GM12892 (cell line): ENCODE measurements at regions not wholly inside any gene's neighbourhood (a gene's known extent, or its start where the extent isn't known, plus 50 kb on each side); places are given as distances from the start of the nearest gene placed in this dataset.
"Not testable (repeated sequence)": the region's sequence is repeated elsewhere in the genome, so short reads cannot be mapped to it uniquely, and the experiment has no call there.

Experiments
- DNase-seq: peaks from one replicate; pipeline ENCODE4 v3.0.0; 2011; ENCODE audit not compliant: insufficient read length
- FAIRE-seq: peaks from 2 replicates; lab custom pipeline; 2011; peaks lifted over from hg19 to GRCh38; lab: Jason Lieb, UNC
- POLR2A ChIP-seq: IDR thresholded peaks from 2 replicates; pipeline ENCODE4 v1.6.1; 2011; ENCODE audit warnings: low read depth, low read length, control low read depth
- POLR2AphosphoS5 ChIP-seq: IDR thresholded peaks from 2 replicates; pipeline ENCODE4 v1.6.1; 2011; ENCODE audit warnings: low read depth, low read length, control low read depth
- TAF1 ChIP-seq: IDR thresholded peaks from 2 replicates; pipeline ENCODE4 v1.6.1; 2011; ENCODE audit warnings: low read depth, mild to moderate bottlenecking, control low read depth, low read length, borderline replicate concordance

GRCh38 chr10:33026422-33026821 is 68.4 kb upstream of the ITGB1 start:
- TF ChIP-seq TAF1 = no peak
- no peak for TF ChIP-seq POLR2A
- TF ChIP-seq POLR2AphosphoS5 = no peak
- FAIRE-seq (no peak), DNase-seq (no peak)

GRCh38 chr10:33025910-33026309 is 67.9 kb upstream of the ITGB1 start:
- TF ChIP-seq TAF1 (no peak), POLR2AphosphoS5 (no peak), POLR2A (no peak)
- DNase-seq = no peak
- FAIRE-seq = no peak

GRCh38 chr10:33025039-33025438 is 67.0 kb upstream of the ITGB1 start:
- DNase-seq (no peak), FAIRE-seq (no peak)
- TF ChIP-seq TAF1 (no peak), POLR2AphosphoS5 (no peak)

- TF ChIP-seq TAF1 = no peak
- no peak for TF ChIP-seq POLR2A
- TF ChIP-seq POLR2AphosphoS5 = no peak
- FAIRE-seq = no peak
- no peak for DNase-seq
These were observed 64.7 kb upstream of the ITGB1 start for GRCh38 chr10:33022691-33023090.

- no peak for TF ChIP-seq POLR2AphosphoS5
- TF ChIP-seq TAF1 = no peak
- no peak for TF ChIP-seq POLR2A
- no peak for FAIRE-seq
These were observed 64.1 kb upstream of the ITGB1 start for GRCh38 chr10:33022090-33022489.

GRCh38 chr10:33016988-33017387 is 59.0 kb upstream of the ITGB1 start:
- TF ChIP-seq TAF1 = no peak
- TF ChIP-seq POLR2AphosphoS5 = no peak
- no peak for TF ChIP-seq POLR2A
- DNase-seq (no peak), FAIRE-seq (no peak)

More at GRCh38 chr10:33022090-33022489, 64.1 kb upstream of the ITGB1 start:
- DNase-seq = no peak

GRCh38 chr10:33015761-33016547 is 57.9 kb upstream of the ITGB1 start:
- FAIRE-seq (no peak), DNase-seq (no peak)
- TF ChIP-seq POLR2AphosphoS5 (no peak), TAF1 (no peak), POLR2A (no peak)

- DNase-seq, FAIRE-seq: not testable (repeated sequence)
These were observed 55.3 kb upstream of the ITGB1 start for GRCh38 chr10:33013331-33013730.

GRCh38 chr10:33012306-33012705 is 54.3 kb upstream of the ITGB1 start:
- DNase-seq (no peak), FAIRE-seq (no peak)
- TF ChIP-seq POLR2A (no peak), TAF1 (no peak), POLR2AphosphoS5 (no peak)

GRCh38 chr10:33010132-33011037 is 52.4 kb upstream of the ITGB1 start:
- FAIRE-seq (no peak), DNase-seq (no peak)
- TF ChIP-seq POLR2A (no peak), TAF1 (no peak), POLR2AphosphoS5 (no peak)

- TF ChIP-seq POLR2A = no peak
- no peak for TF ChIP-seq TAF1
- no peak for TF ChIP-seq POLR2AphosphoS5
- FAIRE-seq = no peak
- DNase-seq = no peak
These were observed 51.5 kb upstream of the ITGB1 start for GRCh38 chr10:33009244-33010131.
